ENCODE measurements at regions not wholly inside any gene's neighbourhood (a gene's known extent, or its start where the extent isn't known, plus 50 kb on each side); places are given as distances from the start of the nearest gene placed in this dataset.

DNA sequence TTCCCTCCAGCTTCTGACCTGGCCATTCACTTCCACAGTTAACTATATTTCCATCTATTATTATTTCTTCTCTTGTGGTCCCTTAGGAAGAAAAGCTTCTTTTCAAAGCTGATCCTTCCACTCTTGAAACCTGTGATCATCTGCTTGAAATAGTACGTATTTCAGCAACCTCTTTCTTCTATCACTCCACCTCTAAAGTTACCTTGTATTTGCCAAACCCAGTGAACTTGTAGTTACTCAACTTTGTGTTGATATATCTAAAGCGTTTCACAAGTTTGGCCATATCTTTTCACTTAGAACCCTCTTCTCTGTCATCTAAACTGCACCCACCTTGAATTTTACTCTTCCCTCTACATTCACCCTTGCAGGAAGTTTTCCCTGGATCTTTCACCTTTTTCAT lies 173.8 kb upstream of the RAD23B start:
- DNase-seq = no peak
- in situ Hi-C loops (cut with HindIII; ENCODE audit: low pct_ligation_motif_present, low pct_unique_long_range_greater_than_20kb, low sequenced_read_pairs) = no loop called here

DNA sequence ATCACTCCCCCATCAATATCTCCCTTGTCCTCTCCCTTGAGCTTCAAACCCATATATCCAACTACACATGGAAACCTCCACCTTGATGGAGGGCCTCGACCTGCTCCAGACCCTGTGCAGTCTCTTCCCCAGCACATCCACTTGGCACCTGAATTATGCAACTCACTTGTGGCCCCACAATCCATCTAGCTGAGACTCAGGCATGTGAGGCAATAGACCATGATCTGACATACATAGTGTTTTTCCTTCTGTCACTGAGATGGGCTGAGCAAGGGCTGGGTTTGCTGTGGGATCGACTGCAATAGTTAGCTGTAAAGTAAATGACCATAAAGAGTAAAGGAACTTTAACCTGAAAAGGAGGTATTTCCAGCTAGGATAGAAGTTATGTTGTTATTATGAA lies 172.9 kb upstream of the RAD23B start:
- no peak for DNase-seq
- in situ Hi-C loops (cut with HindIII; ENCODE audit: low pct_ligation_motif_present, low pct_unique_long_range_greater_than_20kb, low sequenced_read_pairs) = no loop called here

DNA sequence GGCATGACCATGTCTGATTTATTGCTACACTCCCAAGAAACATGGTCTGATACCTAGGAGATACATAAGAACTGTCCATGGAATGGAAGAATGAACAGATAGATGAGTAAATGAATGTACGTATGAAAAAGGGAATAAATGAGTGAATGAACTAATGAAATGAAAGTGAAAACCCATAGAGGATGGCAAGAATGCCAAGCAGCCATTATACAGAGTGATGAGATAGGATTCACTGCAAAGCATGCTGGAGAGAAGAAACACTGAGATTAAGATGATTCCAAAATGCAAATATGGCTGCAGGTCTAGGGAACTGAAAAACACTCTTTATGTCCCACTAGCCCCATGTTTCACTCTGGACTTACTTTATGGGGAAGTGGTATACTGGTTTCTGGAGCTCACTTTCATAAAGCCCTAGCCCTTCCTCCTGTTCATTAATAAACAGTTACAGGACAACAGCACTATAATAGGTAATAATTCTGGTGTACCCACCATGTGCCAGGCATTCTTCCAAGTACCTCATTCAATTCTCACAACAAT lies 170.3 kb upstream of the RAD23B start:
- in situ Hi-C loops (cut with HindIII; ENCODE audit: low pct_ligation_motif_present, low pct_unique_long_range_greater_than_20kb, low sequenced_read_pairs) = no loop called here
- DNase-seq = no peak

DNA sequence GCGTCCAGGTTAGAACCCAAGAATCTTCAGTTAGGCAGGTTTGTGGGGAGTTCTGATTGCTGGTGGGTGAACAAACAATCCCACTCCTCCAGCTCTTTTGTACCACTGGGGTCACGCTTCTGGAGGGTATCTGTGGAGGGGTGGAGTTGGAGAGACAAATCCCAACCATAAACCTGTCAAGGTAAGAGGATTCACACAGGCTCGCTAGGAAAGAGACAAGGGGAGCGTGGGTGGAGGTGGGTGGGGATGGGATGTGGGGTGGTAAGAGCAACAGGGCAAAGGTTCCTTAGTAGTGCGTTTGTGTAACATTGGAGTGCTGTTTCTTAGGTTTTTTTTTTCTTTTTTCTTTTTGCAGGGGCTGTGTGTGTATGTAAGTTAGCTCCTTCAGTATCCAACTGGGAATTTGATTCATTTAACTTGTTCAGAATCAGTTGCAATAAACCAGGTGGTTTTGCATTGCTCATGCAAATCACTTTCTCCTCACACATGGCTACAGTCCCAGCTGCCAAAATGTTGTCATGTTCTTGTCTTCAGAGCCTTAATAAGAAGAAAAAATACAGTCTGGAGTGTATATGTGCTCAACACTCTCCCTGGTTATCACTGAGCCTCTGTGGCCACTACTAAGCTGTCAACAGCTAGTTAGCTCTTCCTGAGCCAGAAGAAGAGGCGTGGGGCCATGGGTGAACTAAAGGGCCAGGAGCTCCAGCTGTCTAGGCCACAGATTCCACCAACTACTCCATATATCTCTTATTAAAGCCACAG lies 164.0 kb upstream of the RAD23B start:
- in situ Hi-C loops (cut with HindIII; ENCODE audit: low pct_ligation_motif_present, low pct_unique_long_range_greater_than_20kb, low sequenced_read_pairs) = no loop called here
- DNase-seq = no peak

DNA sequence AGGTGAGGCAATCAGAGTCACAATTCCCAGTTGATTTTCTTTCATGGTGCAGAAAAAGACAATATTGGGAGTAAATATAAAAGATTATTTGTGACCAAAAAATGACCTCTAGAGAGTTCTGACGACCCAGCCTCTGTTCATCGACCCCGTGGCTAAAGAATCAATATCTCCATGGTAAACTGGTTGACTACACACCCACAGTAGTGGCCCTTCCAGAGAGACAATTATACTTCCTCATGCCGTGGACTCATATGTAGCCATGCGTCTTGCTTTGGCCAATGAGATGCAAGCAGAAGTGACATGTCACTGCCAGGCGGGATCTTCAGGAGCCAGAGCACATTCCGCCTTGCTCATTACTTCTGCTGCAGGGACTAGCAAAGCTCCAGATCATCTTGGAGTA lies 163.3 kb upstream of the RAD23B start:
- DNase-seq = no peak
- in situ Hi-C loops (cut with HindIII; ENCODE audit: low pct_ligation_motif_present, low pct_unique_long_range_greater_than_20kb, low sequenced_read_pairs) = no loop called here

DNA sequence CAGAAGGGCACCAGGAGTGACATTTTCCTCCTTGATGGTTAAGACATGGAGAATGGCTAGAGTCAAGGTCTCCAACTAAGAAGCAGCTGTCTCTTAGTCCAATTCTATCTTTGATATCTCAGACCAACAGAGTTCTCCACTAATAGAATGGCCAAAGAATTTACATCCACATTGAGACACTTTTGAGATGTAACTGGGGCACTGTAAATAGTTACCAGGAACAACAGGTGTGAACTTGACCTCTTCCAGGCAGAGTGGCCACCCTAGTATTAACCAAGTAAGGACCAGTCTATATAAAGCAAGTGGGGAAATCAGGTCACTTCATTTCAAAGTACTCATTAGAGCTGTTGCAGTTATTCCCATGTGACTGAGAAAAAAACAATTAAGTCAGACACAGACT lies 159.7 kb upstream of the RAD23B start:
- in situ Hi-C loops (cut with HindIII; ENCODE audit: low pct_ligation_motif_present, low pct_unique_long_range_greater_than_20kb, low sequenced_read_pairs) = no loop called here
- no peak for DNase-seq

DNA sequence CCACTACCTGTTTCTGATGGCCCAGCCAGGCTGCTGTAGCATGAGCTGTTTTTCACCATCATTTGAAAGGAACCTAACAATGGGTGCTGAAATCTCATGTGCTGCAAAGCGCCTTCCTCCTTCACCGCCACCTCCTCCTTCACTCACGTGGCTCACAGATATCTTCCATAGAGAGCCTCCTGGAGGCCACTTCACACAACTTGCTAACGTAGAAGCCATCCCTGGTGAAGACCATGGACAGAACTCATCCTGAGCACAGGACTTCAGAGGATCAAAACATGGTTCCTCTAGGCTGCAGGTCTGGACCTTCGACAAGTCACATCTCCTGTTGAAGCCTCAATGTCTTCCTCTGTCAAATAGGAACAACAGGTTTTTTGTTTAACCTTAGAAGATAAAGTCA lies 155.5 kb upstream of the RAD23B start:
- in situ Hi-C loops (cut with HindIII; ENCODE audit: low pct_ligation_motif_present, low pct_unique_long_range_greater_than_20kb, low sequenced_read_pairs) = no loop called here
- no peak for DNase-seq

DNA sequence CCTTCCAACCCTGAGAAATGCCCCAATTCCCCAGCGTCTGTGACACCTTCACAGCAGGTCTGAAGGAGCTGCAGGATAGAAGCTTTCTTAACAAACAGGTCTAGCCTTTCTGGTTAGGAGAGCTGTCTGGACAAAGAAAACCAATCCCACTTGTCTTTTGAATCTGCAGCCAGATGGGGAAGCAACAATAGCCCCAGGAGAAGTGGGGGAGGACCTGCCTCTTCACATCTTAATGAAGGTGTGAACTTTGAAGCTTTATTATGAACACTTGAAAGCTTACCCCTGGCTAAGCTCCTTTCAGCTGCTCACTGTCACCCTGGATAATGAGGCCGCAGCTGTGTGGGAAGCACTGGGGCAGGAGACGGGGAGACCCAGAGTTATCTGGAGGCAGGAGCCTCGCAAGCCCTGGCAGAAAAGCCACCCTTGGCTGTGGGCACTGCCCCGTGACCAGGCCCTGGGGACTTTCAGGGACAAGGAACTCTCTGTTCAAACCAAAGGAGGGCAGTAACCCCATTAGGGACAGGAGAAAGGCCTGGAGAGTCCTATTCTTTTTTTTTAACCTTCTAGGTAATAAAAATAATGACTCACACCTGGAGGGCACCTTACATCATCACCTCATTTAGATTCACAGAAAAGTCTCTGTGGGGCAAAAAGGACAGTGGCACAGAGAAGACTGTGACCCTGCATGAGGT lies 151.8 kb upstream of the RAD23B start:
- in situ Hi-C loops (cut with HindIII; ENCODE audit: low pct_ligation_motif_present, low pct_unique_long_range_greater_than_20kb, low sequenced_read_pairs) = no loop called here

DNA sequence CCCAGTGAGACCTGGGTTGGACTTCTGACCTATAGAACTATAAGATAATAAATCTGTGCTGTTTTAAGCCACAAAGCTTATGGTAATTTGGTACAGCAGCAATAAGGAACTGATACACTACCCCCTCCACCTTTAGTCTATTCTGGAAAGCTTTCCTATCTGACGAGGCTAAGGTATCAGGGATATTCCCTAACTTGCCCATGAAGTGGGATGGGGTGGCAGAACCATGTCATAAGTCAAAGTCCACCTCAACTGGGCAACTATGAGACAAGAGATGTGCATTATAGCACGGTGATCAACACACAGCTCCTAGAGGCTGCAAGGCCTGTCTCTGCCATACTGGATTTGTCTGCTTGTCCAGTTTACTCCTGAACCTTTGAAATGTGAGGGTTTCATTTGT lies 146.8 kb upstream of the RAD23B start:
- in situ Hi-C loops (cut with HindIII; ENCODE audit: low pct_ligation_motif_present, low pct_unique_long_range_greater_than_20kb, low sequenced_read_pairs) = no loop called here

More for the DNA sequence above, 151.8 kb upstream of the RAD23B start:
- DNase-seq = no peak

DNA sequence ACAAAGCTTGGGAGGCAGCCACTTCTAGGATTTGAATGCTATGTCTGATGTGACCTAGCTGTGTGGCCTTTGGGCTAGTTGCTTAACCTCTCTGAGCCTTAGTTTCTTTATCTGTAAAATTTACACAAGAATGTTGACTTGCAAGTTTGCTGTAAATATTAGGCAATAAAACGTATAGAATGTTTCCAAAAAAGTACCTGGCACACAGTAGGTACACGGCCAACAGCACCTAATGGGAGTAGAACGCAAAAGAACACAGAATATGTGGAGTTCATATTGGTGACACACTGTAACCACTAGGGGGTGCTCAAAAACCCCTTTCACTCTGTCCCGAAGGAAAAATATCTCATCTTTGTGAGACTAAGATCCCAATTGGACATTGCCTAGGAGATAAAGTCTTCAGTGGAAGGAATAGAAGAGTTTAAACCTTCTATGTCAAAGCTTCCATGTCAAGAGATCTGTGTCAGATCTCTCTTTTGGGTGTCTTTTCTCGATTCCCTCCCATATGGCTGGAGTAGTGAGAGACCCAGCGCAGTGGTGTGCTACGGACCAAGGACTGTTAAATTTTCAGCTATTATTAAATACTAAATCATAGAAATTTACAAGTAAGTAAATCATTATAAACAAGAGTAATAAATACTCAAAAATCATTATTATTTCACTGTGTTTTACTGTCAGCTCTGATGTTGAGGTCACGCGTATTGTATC lies 145.4 kb upstream of the RAD23B start:
- in situ Hi-C loops (cut with HindIII; ENCODE audit: low pct_ligation_motif_present, low pct_unique_long_range_greater_than_20kb, low sequenced_read_pairs) = no loop called here
- peak; percentile 35 for DNase-seq

More for the DNA sequence above, 146.8 kb upstream of the RAD23B start:
- no peak for DNase-seq

DNA sequence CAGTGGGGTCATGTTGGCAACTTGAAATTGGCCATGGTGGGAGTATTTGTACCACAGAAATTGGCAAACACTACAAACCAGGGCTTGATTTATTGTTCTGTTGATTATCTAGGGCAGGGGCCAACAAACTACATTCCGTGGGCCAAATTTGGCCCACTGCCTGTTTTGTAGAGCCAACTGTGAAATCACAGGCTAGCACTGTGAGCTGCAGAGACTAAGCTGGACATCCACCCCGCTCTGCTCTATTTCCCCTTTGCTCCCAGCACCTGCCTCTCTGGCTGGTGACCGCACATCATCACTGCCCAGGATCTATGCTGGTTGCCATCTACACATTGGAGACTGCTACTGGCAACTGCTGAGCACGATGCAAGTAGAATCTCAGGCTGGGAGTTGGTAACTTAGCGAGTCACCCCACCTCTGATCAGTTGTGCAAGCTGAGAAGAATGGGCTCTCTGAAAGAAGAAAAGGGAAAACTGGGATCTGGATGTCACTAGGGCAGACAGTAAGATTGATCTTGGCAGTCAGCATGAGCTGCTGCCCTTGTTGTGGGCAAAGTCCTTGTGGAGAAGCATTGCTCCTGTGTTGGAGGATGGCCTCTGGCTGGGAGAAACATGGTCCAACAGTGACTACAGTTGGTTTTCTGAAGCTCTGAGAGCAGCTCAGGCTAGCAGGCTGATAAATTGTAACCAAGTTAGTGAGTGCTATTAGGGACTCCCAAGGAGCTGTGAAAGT lies 144.7 kb upstream of the RAD23B start:
- no peak for DNase-seq
- in situ Hi-C loops (cut with HindIII; ENCODE audit: low pct_ligation_motif_present, low pct_unique_long_range_greater_than_20kb, low sequenced_read_pairs) = no loop called here

DNA sequence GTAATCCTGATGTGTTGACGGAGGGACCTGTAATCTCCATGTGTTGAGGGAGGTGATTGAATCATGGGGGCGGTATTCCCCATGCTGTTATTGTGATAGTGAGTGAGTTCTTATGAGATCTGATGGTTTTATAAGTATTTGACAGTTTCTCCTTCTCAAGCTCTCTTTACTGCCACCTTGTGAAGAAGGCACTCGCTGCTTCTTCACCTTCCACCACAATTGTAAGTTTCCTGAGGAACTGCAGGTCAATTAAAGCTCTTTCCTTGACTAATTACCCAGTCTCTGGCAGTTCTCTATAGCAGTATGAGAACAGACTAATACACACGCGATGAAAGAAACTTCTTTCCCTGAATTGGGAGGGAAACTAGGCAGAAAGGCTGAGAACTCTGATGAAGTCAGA lies 141.1 kb upstream of the RAD23B start:
- DNase-seq = no peak
- in situ Hi-C loops (cut with HindIII; ENCODE audit: low pct_ligation_motif_present, low pct_unique_long_range_greater_than_20kb, low sequenced_read_pairs) = no loop called here

DNA sequence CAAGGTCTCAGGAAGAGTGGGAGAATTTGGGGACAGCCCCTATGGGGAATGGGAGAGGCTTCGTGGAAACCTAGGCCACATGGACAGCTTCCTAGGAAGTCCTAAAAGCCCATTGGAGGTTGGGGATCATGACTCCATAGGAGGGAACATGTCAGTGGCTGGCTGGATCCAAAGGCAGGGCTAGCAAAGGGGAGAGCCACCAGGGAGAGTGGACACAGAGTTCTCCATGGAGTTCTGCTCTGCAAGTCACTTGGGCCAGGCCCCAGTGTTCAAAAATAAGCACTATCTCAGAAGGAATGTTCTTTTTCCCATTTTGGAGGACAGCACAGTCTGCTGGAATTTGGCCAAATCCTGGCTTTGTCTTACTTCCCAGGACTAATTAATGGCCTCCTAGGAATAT lies 140.6 kb upstream of the RAD23B start:
- in situ Hi-C loops (cut with HindIII; ENCODE audit: low pct_ligation_motif_present, low pct_unique_long_range_greater_than_20kb, low sequenced_read_pairs) = no loop called here
- DNase-seq = no peak

DNA sequence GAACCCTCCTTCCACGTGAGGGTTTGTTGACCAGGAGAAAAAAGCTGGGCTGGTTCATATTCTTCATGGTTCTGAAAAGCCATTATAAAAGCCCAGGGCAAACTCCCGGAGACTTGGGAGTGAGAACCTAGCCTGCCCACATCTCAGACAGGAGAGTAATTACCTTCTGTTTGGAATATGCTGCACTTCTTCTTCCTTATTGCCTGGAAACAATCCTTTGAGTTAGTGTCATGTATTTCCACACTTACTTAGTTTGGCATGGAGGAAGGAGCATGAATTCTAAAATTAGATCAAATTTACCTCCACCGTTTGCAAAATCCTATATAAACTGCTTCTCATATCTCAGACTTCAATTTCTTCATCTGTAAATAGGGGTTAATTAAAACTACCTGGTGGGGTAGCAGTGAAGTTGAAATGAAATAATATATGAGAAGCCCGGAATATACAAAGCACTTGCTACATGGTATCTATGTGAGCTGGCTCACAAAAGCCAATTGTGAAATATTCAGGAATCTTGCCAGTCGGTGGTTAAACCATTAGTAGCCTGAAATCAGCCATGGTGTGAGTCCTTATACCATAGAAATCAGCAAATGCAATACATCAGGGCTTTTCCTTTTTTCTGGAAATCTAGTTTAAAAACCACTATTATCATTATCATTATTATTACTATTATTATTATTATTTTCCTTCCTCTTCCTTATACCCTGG lies 140.0 kb upstream of the RAD23B start:
- no peak for DNase-seq
- in situ Hi-C loops (cut with HindIII; ENCODE audit: low pct_ligation_motif_present, low pct_unique_long_range_greater_than_20kb, low sequenced_read_pairs) = no loop called here

DNA sequence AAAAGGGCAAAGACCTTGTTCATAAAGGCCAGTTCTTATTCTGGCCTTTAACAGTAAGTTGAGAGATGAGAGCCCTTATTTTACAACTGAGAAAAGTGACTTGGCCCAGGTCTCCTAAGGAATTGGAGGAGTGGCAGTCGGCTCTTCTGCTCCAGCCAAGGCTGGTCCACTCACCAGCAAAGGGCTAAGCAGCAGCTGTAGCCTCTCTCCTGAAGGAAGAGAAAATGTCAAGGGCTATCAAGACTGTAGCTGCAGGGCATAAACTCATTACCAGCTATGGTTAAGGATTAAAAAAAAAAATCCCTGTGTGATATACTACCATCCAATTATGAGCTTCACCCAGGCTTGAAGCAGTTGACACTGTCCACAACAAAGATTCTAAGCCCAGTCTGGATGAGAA lies 138.6 kb upstream of the RAD23B start:
- DNase-seq = no peak
- in situ Hi-C loops (cut with HindIII; ENCODE audit: low pct_ligation_motif_present, low pct_unique_long_range_greater_than_20kb, low sequenced_read_pairs) = no loop called here

DNA sequence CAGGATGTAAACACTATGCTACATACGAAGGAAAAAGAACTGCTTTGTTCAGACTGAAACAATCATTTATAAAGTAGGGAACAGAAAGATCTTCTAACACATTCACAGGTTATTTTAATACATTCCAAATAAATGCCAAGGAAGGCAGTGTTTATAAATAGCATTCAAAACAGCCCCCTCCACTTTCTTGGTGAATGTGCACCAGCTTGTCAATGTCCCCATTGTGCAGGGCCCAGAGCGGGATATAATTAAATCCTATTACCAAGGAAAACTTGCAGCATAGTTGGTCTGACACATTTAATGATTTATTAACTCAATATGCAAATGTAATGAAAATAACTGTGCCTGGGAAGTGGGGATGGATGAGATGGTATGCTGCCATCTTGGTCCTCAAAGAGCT lies 135.9 kb upstream of the RAD23B start:
- DNase-seq = no peak
- in situ Hi-C loops (cut with HindIII; ENCODE audit: low pct_ligation_motif_present, low pct_unique_long_range_greater_than_20kb, low sequenced_read_pairs) = no loop called here

DNA sequence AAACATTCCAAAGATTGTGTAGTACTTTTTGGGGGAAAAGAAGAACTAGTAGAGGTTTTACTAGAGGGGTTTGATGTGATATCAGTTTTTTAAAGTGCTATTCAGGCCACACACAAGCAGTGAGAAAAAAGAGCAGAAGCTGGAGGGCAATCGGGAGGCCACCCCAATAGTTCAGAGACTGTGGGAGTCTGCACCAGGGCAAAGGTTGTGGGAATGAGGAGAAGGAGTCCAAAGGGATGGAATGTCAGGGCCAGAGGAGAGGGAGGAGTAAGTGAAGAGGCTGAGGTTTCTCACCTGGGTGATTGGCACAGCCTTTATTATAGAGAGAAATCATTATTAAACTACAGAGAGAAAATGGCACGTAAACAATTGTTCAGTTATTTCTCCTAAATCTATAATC lies 134.9 kb upstream of the RAD23B start:
- DNase-seq = no peak
- in situ Hi-C loops (cut with HindIII; ENCODE audit: low pct_ligation_motif_present, low pct_unique_long_range_greater_than_20kb, low sequenced_read_pairs) = no loop called here

DNA sequence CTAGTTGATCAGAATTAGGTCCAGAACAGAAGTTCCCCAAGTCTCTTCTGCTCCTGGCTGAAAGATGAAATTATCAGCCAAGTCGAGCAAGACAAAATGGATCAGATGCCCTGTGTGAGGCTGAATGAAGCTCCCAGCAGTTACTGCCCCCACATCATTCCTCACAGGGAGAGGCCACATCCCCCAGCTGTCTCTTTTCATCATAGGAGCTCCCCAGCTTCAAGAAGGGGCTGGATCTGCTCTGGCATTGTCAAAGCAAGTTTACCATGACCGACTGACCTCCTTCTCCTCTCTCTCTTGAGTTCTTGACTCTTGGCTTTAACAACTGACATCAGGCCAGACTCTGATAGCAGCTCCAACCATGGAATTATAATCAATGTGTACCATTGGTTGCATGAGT lies 133.3 kb upstream of the RAD23B start:
- no peak for DNase-seq
- in situ Hi-C loops (cut with HindIII; ENCODE audit: low pct_ligation_motif_present, low pct_unique_long_range_greater_than_20kb, low sequenced_read_pairs) = no loop called here

All from ACHN (cell line).